Peyer's patch (tissue), 4 donors: ENCODE measurements at regions not wholly inside any gene's neighbourhood (a gene's known extent, or its start where the extent isn't known, plus 50 kb on each side); places are given as distances from the start of the nearest gene placed in this dataset.

Experiments
- DNase-seq, 3 donors: peaks; one replicate each; pipeline ENCODE4 v3.0.0-alpha.2; 2017 to 2019
- H3K27ac ChIP-seq, 4 donors: fragments of 200-600 bp; sonication (generic); one replicate each; pipeline ENCODE4 v1.5.1; 2016 to 2019
- H3K27me3 ChIP-seq, 2 donors: fragments of 200-600 bp; sonication (generic); one replicate each; pipeline ENCODE4 v1.5.1; 2019
- H3K36me3 ChIP-seq, 3 donors: fragments of 200-600 bp; sonication (generic); one replicate each; pipeline ENCODE4 v1.5.1; 2016 to 2019
- H3K4me1 ChIP-seq, 4 donors: fragments of 200-600 bp; sonication (generic); one replicate each; pipeline ENCODE4 v1.5.1; 2016 to 2019
- H3K4me3 ChIP-seq, 4 donors: fragments of 200-600 bp; sonication (generic); 1 replicate in 3 of 4; 2 replicates in 1 of 4; pipeline ENCODE4 v1.5.1; 2016 to 2019; ENCODE audit warnings: mild to moderate bottlenecking in 1 of 4
- H3K9me3 ChIP-seq, 4 donors: fragments of 200-600 bp; sonication (generic); one replicate each; pipeline ENCODE4 v1.5.1; 2016 to 2019; ENCODE audit warnings: mild to moderate bottlenecking in 1 of 4
- POLR2A ChIP-seq, 2 donors: fragments of 450-650 bp; IDR thresholded peaks; one replicate each; pipeline ENCODE4 v1.5.1; 2017; ENCODE audit warnings: antibody characterized with exemption in 2 of 2, mild to moderate bottlenecking in 2 of 2, moderate library complexity in 2 of 2
- TF ChIP-seq, protein P1 (sequence below), 6 experiments: fragments of 450-650 bp in 4 of 6; fragments of 200-600 bp in 2 of 6; sonication (generic) in 1 of 6; IDR thresholded peaks; one replicate each; pipeline ENCODE4 v1.5.1; 2017 to 2019; ENCODE audit warnings: antibody characterized with exemption in 6 of 6, mild to moderate bottlenecking in 3 of 6, moderate library complexity in 1 of 6

DNA sequence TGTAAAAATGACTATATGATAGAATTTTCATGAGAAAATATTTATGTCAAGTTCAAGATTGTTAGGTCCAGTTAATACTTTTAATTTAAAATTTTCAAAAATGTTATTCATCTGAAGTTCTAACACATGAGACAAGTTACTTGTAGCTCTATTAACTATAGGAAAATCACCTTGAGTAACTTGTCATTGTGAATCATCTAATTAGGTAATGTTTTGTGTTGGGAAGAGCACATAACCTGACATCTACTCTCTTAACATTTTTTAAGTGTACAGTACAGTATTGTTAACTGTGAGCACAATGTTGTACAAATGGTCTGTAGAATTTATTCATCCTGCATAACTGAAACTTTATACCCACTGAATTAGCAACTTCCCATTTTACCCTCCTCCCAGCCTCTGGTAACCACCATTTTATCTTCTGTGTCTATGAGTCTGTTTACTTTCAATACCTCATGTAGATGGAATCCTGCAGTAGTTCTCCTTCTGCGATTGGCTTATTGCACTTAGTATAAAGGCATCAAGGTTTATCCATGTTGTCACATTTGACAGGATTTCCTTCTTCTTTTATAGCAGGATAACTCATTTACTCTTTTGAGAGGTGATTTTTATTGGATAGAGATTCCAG, 54.6 kb downstream of the ARL4A start:
- H3K27me3 ChIP-seq, result no peaks in the 10 kb centered on the region
- H3K4me1 ChIP-seq, result no peaks in the 10 kb centered on the region
- H3K27ac ChIP-seq, result no peak overlapping the region
- H3K9me3 ChIP-seq, result no peaks in the 10 kb centered on the region
- TF ChIP-seq, protein P1, sequence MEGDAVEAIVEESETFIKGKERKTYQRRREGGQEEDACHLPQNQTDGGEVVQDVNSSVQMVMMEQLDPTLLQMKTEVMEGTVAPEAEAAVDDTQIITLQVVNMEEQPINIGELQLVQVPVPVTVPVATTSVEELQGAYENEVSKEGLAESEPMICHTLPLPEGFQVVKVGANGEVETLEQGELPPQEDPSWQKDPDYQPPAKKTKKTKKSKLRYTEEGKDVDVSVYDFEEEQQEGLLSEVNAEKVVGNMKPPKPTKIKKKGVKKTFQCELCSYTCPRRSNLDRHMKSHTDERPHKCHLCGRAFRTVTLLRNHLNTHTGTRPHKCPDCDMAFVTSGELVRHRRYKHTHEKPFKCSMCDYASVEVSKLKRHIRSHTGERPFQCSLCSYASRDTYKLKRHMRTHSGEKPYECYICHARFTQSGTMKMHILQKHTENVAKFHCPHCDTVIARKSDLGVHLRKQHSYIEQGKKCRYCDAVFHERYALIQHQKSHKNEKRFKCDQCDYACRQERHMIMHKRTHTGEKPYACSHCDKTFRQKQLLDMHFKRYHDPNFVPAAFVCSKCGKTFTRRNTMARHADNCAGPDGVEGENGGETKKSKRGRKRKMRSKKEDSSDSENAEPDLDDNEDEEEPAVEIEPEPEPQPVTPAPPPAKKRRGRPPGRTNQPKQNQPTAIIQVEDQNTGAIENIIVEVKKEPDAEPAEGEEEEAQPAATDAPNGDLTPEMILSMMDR (IDR thresholded peaks at IDR 0.05), result no peak
- TF ChIP-seq POLR2A (IDR thresholded peaks at IDR 0.05), result no peak
- no peak for DNase-seq
- H3K4me3 ChIP-seq, result no peak overlapping the region
- H3K36me3 ChIP-seq, result no peaks in the 10 kb centered on the region

DNA sequence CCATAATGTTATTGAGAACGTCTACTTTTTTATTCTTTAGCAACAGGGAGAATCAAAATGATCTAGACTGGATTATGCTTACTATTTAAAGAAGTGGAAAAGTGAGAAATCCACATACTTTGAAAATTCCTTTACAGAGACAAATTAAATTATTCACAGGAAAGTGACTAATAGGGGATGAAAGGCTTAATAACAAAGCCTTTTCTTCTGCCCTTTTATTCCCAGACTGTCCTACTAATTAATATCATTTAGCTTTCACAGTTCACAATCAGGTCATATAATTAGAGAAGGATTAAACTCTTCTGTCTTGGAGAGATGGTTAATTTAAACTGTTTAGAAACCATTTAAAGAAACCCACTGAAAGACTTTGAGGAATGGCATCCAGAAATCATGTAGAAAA, 58.8 kb downstream of the ARL4A start:
- no peak for DNase-seq

DNA sequence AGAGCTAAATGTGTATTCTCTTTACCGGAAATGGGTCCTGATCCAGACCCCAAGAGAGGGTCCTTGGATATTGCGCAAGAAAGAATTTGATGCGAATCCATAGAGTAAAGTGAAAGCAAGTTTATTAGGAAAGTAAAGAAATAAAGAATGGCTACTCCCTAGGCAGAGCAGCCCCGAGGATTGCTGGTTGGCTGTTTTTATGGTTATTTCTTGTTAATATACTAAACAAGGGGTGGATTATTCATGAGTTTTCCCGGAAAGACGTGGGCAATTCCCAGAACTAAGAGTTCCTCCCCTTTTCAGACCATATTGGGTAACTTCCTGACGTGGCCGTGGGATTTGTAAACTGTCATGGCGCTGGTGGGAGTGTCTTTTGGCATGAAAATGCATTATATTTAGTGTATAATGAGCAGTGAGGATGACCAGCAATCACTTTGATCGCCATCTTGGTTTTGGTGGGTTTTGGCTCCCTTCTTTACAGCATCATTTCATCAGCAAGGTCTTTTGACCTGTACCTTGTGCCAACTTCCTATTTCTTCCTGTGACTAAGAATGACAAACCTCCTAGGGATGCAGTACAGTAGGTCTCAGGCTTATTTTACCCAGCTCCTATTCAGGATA, 60.4 kb downstream of the ARL4A start:
- H3K9me3 ChIP-seq, result no peaks in the 10 kb centered on the region
- no peak overlapping the region for H3K27ac ChIP-seq
- H3K4me1 ChIP-seq, result no peaks in the 10 kb centered on the region
- H3K27me3 ChIP-seq, result no peaks in the 10 kb centered on the region
- TF ChIP-seq POLR2A (IDR thresholded peaks at IDR 0.05), result no peak
- TF ChIP-seq, protein P1 (IDR thresholded peaks at IDR 0.05), result no peak
- no peak overlapping the region for H3K4me3 ChIP-seq
- no peak for DNase-seq
- no peaks in the 10 kb centered on the region for H3K36me3 ChIP-seq

More for the DNA sequence above, 58.8 kb downstream of the ARL4A start:
- Histone ChIP-seq H3K27ac (no peak overlapping the region), H3K27me3 (no peaks in the 10 kb centered on the region), H3K4me3 (no peak overlapping the region), H3K36me3 (no peaks in the 10 kb centered on the region), H3K9me3 (no peaks in the 10 kb centered on the region), H3K4me1 (no peaks in the 10 kb centered on the region)
- TF ChIP-seq, protein P1 (IDR thresholded peaks at IDR 0.05), result no peak
- no peak for TF ChIP-seq POLR2A (IDR thresholded peaks at IDR 0.05)

DNA sequence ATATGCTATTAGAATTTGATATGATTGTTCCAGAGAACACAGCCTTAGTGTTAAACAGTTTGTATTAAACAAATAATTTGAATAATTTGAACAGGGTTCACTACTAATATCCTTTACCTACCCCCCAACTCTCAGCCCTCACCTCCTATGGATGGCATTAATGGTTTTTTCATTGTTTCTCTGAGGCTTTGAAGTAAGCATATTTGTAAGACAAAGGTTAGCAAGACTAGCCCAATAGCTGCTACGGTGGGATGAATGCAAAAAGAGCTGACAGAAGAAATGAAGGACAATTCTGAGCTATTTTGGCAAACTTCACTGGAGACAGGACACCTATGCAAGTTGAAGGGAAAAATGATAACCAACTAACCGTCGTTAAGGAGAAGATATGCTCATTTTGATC, 61.6 kb downstream of the ARL4A start:
- H3K4me1 ChIP-seq, result no peaks in the 10 kb centered on the region
- H3K27me3 ChIP-seq, result no peaks in the 10 kb centered on the region
- no peak overlapping the region for H3K27ac ChIP-seq
- no peak for DNase-seq
- no peak for TF ChIP-seq POLR2A (IDR thresholded peaks at IDR 0.05)
- TF ChIP-seq, protein P1 (IDR thresholded peaks at IDR 0.05), result no peak
- no peak overlapping the region for H3K4me3 ChIP-seq
- H3K9me3 ChIP-seq, result no peaks in the 10 kb centered on the region
- no peaks in the 10 kb centered on the region for H3K36me3 ChIP-seq

DNA sequence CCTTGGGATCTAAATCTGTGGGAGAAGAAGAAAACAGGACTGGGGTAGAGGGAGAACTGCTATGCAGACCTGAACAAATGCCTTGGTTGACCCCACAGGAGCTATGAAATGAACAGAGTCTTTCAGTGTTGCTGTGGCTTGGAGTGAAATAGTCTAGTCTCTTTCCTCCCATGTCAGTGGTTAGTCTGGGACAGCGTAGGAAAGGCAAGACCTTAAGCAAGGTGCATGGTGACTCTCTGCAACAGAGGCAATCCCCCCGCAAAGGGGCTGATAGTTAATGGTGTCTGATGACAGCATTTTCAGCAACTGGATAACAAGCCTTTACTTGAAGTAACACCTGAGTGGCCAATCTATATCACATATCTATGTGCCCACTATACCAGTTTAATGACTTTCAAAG, 62.3 kb downstream of the ARL4A start:
- no peak for DNase-seq
- H3K27me3 ChIP-seq, result no peaks in the 10 kb centered on the region
- no peak overlapping the region for H3K4me3 ChIP-seq
- H3K9me3 ChIP-seq, result no peaks in the 10 kb centered on the region
- H3K4me1 ChIP-seq, result no peaks in the 10 kb centered on the region
- H3K36me3 ChIP-seq, result no peaks in the 10 kb centered on the region
- no peak for TF ChIP-seq POLR2A (IDR thresholded peaks at IDR 0.05)
- TF ChIP-seq, protein P1 (IDR thresholded peaks at IDR 0.05), result no peak
- no peak overlapping the region for H3K27ac ChIP-seq
